ENCODE measurements at regions not wholly inside any gene's neighbourhood (a gene's known extent, or its start where the extent isn't known, plus 50 kb on each side); places are given as distances from the start of the nearest gene placed in this dataset.

DNA sequence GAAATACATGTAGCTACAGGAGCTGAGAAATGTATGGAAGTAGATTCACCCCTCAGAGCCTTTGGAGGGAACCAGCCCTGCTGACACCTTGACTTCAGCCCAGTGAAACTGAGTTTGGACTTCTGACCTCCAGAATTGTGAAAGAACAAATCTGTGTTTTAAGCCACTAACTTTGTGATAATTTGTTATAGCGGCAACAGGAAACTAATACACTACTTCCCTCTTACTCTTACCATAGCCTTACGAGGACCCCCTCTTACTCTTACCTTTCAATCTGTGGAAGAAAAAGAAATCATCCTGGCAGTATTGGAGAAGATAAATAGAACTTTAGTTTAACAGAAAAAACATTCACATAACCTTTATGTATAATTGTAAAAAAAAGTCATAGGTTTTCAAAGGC, 353.6 kb upstream of the USP24 start:
- TF ChIP-seq, protein P1, sequence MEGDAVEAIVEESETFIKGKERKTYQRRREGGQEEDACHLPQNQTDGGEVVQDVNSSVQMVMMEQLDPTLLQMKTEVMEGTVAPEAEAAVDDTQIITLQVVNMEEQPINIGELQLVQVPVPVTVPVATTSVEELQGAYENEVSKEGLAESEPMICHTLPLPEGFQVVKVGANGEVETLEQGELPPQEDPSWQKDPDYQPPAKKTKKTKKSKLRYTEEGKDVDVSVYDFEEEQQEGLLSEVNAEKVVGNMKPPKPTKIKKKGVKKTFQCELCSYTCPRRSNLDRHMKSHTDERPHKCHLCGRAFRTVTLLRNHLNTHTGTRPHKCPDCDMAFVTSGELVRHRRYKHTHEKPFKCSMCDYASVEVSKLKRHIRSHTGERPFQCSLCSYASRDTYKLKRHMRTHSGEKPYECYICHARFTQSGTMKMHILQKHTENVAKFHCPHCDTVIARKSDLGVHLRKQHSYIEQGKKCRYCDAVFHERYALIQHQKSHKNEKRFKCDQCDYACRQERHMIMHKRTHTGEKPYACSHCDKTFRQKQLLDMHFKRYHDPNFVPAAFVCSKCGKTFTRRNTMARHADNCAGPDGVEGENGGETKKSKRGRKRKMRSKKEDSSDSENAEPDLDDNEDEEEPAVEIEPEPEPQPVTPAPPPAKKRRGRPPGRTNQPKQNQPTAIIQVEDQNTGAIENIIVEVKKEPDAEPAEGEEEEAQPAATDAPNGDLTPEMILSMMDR (IDR thresholded peaks at IDR 0.05; ENCODE audit: unreplicated experiment): no peak
- peaks cover 8% of the 10 kb centered on the region for H3K9me3 Mint-ChIP-seq (ENCODE audit: unreplicated experiment)
- no peaks in the 10 kb centered on the region for H3K27me3 Mint-ChIP-seq (ENCODE audit: insufficient read depth, unreplicated experiment)
- no peak overlapping the region for H3K27ac Mint-ChIP-seq (ENCODE audit: low read depth, unreplicated experiment)
- CTCF ChIA-PET: no interaction called here
- H3K4me1 Mint-ChIP-seq (ENCODE audit: insufficient read depth, unreplicated experiment): peaks cover 11% of the 10 kb centered on the region
- POLR2A ChIA-PET: no interaction called here
- DNase-seq (ENCODE audit: unreplicated experiment): no peak
- intact Hi-C loops (cut with micrococcal nuclease): no loop called here
- BruUV-seq (replicated peaks): no TSS peak
- no peaks in the 10 kb centered on the region for H3K36me3 Mint-ChIP-seq (ENCODE audit: insufficient read depth, unreplicated experiment)
- H3K4me3 Mint-ChIP-seq (ENCODE audit: unreplicated experiment): no peak overlapping the region

DNA sequence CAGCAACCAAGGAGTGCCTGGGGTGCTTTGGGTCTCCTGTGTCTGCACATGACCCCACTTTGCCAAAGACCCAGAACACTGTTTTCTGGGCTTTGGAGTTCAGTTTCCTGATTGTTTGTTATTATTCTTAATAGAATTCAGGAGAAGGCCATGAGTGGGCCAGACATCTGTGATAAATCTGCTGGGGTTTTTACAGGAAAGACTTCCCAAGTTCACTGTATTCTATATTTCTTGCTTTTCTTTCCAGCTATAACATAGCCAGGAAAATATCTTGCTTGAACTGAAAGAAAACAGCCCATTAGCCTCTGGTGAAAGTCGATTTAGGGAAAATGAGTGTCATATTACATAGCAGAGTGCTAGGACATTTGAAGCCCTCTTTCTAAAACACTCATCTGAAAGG, 345.1 kb upstream of the USP24 start:
- TF ChIP-seq, protein P1 (IDR thresholded peaks at IDR 0.05; ENCODE audit: unreplicated experiment): no peak
- no peak overlapping the region for H3K4me3 Mint-ChIP-seq (ENCODE audit: unreplicated experiment)
- peaks cover 7% of the 10 kb centered on the region for H3K9me3 Mint-ChIP-seq (ENCODE audit: unreplicated experiment)
- intact Hi-C loops (cut with micrococcal nuclease): no loop called here
- no TSS peak for BruUV-seq (replicated peaks)
- peaks cover 6% of the 10 kb centered on the region for H3K4me1 Mint-ChIP-seq (ENCODE audit: insufficient read depth, unreplicated experiment)
- H3K36me3 Mint-ChIP-seq (ENCODE audit: insufficient read depth, unreplicated experiment): no peaks in the 10 kb centered on the region
- no peaks in the 10 kb centered on the region for H3K27me3 Mint-ChIP-seq (ENCODE audit: insufficient read depth, unreplicated experiment)
- no peak overlapping the region for H3K27ac Mint-ChIP-seq (ENCODE audit: low read depth, unreplicated experiment)
- POLR2A ChIA-PET: no interaction called here
- no peak for DNase-seq (ENCODE audit: unreplicated experiment)
- CTCF ChIA-PET: no interaction called here

DNA sequence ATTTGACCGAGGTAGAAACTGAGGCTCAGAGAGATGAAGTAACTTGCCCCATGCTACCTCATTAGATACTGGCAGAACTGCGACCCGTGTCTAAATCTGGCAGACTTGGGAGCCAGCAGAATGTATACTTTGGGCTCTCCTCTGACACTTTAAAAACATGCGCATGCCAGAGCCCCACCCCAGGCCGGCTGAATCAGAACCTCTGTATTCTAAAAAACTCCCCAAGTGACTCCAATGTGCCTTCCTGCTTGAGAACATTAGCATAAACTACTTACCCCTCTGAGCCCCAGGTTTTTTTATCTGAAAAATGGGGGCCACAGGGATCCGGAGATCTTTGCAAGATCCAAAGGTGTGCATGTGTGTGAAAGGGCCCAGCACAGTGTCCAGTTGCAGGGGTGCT, 344.7 kb upstream of the USP24 start:
- ChIA-PET POLR2A (no interaction called here), CTCF (no interaction called here)
- H3K36me3 Mint-ChIP-seq (ENCODE audit: insufficient read depth, unreplicated experiment): no peaks in the 10 kb centered on the region
- peaks cover 6% of the 10 kb centered on the region for H3K4me1 Mint-ChIP-seq (ENCODE audit: insufficient read depth, unreplicated experiment)
- H3K4me3 Mint-ChIP-seq (ENCODE audit: unreplicated experiment): no peak overlapping the region
- BruUV-seq (replicated peaks): no TSS peak
- H3K27me3 Mint-ChIP-seq (ENCODE audit: insufficient read depth, unreplicated experiment): no peaks in the 10 kb centered on the region
- peaks cover 7% of the 10 kb centered on the region for H3K9me3 Mint-ChIP-seq (ENCODE audit: unreplicated experiment)
- DNase-seq (ENCODE audit: unreplicated experiment): no peak
- TF ChIP-seq, protein P1 (IDR thresholded peaks at IDR 0.05; ENCODE audit: unreplicated experiment): no peak
- no peak overlapping the region for H3K27ac Mint-ChIP-seq (ENCODE audit: low read depth, unreplicated experiment)
- intact Hi-C loops (cut with micrococcal nuclease): no loop called here

DNA sequence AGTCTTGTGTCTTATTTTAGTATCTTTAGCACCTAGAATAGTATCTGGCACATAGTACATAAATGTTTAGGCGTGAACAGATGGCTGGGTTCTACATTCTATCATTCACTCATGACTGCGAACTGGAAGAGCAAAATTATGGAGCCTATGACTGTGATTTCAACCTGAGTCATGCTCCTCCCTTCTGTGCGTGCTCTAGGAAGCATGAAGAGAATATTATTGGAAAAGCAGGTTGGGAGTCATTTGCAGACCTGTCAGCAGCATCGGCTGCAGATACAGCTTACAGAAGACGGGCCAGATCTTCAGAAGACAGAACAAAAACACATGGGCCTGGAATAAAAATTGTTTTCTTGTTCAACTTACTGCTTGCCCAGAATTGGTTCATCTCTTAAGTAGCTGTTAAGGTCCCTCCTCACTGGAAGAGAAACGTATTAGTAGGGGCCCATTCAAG, 344.0 kb upstream of the USP24 start:
- BruUV-seq (replicated peaks): no TSS peak
- peaks cover 7% of the 10 kb centered on the region for H3K9me3 Mint-ChIP-seq (ENCODE audit: unreplicated experiment)
- intact Hi-C loops (cut with micrococcal nuclease): no loop called here
- no peaks in the 10 kb centered on the region for H3K27me3 Mint-ChIP-seq (ENCODE audit: insufficient read depth, unreplicated experiment)
- no peak overlapping the region for H3K4me3 Mint-ChIP-seq (ENCODE audit: unreplicated experiment)
- no peak overlapping the region for H3K27ac Mint-ChIP-seq (ENCODE audit: low read depth, unreplicated experiment)
- DNase-seq (ENCODE audit: unreplicated experiment): no peak
- TF ChIP-seq, protein P1 (IDR thresholded peaks at IDR 0.05; ENCODE audit: unreplicated experiment): no peak
- POLR2A ChIA-PET: no interaction called here
- H3K36me3 Mint-ChIP-seq (ENCODE audit: insufficient read depth, unreplicated experiment): no peaks in the 10 kb centered on the region
- peaks cover 6% of the 10 kb centered on the region for H3K4me1 Mint-ChIP-seq (ENCODE audit: insufficient read depth, unreplicated experiment)
- CTCF ChIA-PET: interaction anchor here (0.6 kb wide), 1 partner anchor 1070 kb away, joined by 3 read pairs; no protein-coding TSS in a partner anchor

Measured in MCF 10A (cell line).